ENCODE measurements at regions not wholly inside any gene's neighbourhood (a gene's known extent, or its start where the extent isn't known, plus 50 kb on each side); places are given as distances from the start of the nearest gene placed in this dataset.

GRCh38 chr18:51519571-51519970 is 322.1 kb upstream of the MEX3C start:
- TF ChIP-seq EP300 (IDR thresholded peaks at IDR 0.05) (no peak), POLR2A (IDR thresholded peaks at IDR 0.05) (no peak), CTCF (IDR thresholded peaks at IDR 0.05) (no peak)
- H3K4me1 ChIP-seq (ENCODE audit: insufficient read depth): no peaks in the 10 kb centered on the region
- intact Hi-C loops (cut with DNase I): no loop called here
- 38 to 44% (median 43%) methylated on average over 1 of the region's 1 CpG for WGBS, 3 donors
- no peak for DNase-seq
- no peak overlapping the region for H3K4me3 ChIP-seq
- no peaks in the 10 kb centered on the region for H3K36me3 ChIP-seq
- H3K27ac ChIP-seq: no peak overlapping the region
- no peaks in the 10 kb centered on the region for H3K9me3 ChIP-seq
- H3K27me3 ChIP-seq: no peaks in the 10 kb centered on the region

DNA sequence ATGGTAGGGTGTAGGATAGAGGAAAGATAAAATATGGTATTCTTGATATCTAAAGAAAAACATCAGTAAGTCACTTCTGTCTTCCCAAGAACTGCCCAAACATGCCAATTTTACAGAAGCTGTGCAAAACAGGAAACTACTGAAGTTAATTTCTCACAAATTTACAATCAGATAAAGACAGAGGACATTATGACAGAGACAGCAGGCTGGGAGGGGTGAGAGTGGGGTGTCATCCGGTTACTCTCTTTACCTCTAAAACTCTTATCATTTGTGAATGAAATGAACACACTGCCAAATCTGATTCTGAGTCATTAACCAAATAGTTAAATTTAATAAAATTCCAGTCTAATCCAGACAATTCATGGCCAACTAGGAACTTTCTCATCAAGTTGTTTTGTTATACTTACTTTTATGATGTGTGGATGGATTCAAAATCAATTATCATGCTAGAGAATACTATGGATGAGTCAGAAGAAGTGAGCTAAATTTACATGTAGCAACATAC is 323.2 kb upstream of the MEX3C start:
- Histone ChIP-seq H3K27ac (no peak overlapping the region), H3K36me3 (no peaks in the 10 kb centered on the region), H3K27me3 (no peaks in the 10 kb centered on the region), H3K4me3 (no peak overlapping the region), H3K4me1 (ENCODE audit: insufficient read depth) (no peaks in the 10 kb centered on the region), H3K9me3 (no peaks in the 10 kb centered on the region)
- no peak for TF ChIP-seq EP300 (IDR thresholded peaks at IDR 0.05)
- TF ChIP-seq POLR2A (IDR thresholded peaks at IDR 0.05): no peak
- TF ChIP-seq CTCF (IDR thresholded peaks at IDR 0.05): no peak
- 59 to 77% (median 64%) methylated on average over 1 of the region's 1 CpG for WGBS, 3 donors
- intact Hi-C loops (cut with DNase I): no loop called here
- DNase-seq: no peak

GRCh38 chr18:51522338-51522737 is 324.9 kb upstream of the MEX3C start:
- no peaks in the 10 kb centered on the region for H3K36me3 ChIP-seq
- H3K9me3 ChIP-seq: no peaks in the 10 kb centered on the region
- no peak overlapping the region for H3K27ac ChIP-seq
- no peak overlapping the region for H3K4me3 ChIP-seq
- intact Hi-C loops (cut with DNase I): no loop called here
- WGBS, 3 donors: 69 to 75% (median 72%) methylated on average over 7 of the region's 7 CpGs
- DNase-seq: no peak
- no peak for TF ChIP-seq CTCF (IDR thresholded peaks at IDR 0.05)
- TF ChIP-seq POLR2A (IDR thresholded peaks at IDR 0.05): no peak
- no peak for TF ChIP-seq EP300 (IDR thresholded peaks at IDR 0.05)
- no peaks in the 10 kb centered on the region for H3K27me3 ChIP-seq
- H3K4me1 ChIP-seq (ENCODE audit: insufficient read depth): no peaks in the 10 kb centered on the region

GRCh38 chr18:51522821-51523220 is 325.3 kb upstream of the MEX3C start:
- Histone ChIP-seq H3K27me3 (no peaks in the 10 kb centered on the region), H3K4me3 (no peak overlapping the region), H3K36me3 (no peaks in the 10 kb centered on the region), H3K4me1 (ENCODE audit: insufficient read depth) (no peaks in the 10 kb centered on the region), H3K9me3 (no peaks in the 10 kb centered on the region), H3K27ac (no peak overlapping the region)
- DNase-seq: no peak
- intact Hi-C loops (cut with DNase I): no loop called here
- WGBS, 3 donors: 71 to 86% (median 80%) methylated on average over 3 of the region's 3 CpGs
- TF ChIP-seq CTCF (IDR thresholded peaks at IDR 0.05) (no peak), EP300 (IDR thresholded peaks at IDR 0.05) (no peak), POLR2A (IDR thresholded peaks at IDR 0.05) (no peak)

Measured in ovary (tissue), 7 donors.